ENCODE measurements at regions not wholly inside any gene's neighbourhood (a gene's known extent, or its start where the extent isn't known, plus 50 kb on each side); places are given as distances from the start of the nearest gene placed in this dataset.

- Histone ChIP-seq H3K4me1 (ENCODE audit: insufficient read depth, low read length) (no peaks in the 10 kb centered on the region), H3K4me3 (ENCODE audit: low read length) (no peak overlapping the region), H3K9ac (ENCODE audit: low read depth, low read length) (no peak overlapping the region), H3K27ac (ENCODE audit: low read length) (no peak overlapping the region), H3K36me3 (ENCODE audit: insufficient read depth, low read depth, low read length) (no peaks in the 10 kb centered on the region), H3K9me3 (ENCODE audit: insufficient read depth, low read depth, low read length) (no peaks in the 10 kb centered on the region), H3K27me3 (ENCODE audit: insufficient read depth, low read length) (no peaks in the 10 kb centered on the region)
Measured at GRCh38 chr1:69220672-69221071, 347.1 kb upstream of the LRRC7 start.

GRCh38 chr1:69221524-69221923, 346.2 kb upstream of the LRRC7 start:
- Histone ChIP-seq H3K36me3 (ENCODE audit: insufficient read depth, low read depth, low read length) (no peaks in the 10 kb centered on the region), H3K4me3 (ENCODE audit: low read length) (no peak overlapping the region), H3K27me3 (ENCODE audit: insufficient read depth, low read length) (no peaks in the 10 kb centered on the region), H3K27ac (ENCODE audit: low read length) (no peak overlapping the region), H3K4me1 (ENCODE audit: insufficient read depth, low read length) (no peaks in the 10 kb centered on the region), H3K9me3 (ENCODE audit: insufficient read depth, low read depth, low read length) (no peaks in the 10 kb centered on the region), H3K9ac (ENCODE audit: low read depth, low read length) (no peak overlapping the region)

GRCh38 chr1:69223156-69223555, 344.6 kb upstream of the LRRC7 start:
- no peak overlapping the region for H3K9ac ChIP-seq (ENCODE audit: low read depth, low read length)
- no peaks in the 10 kb centered on the region for H3K27me3 ChIP-seq (ENCODE audit: insufficient read depth, low read length)
- H3K36me3 ChIP-seq (ENCODE audit: insufficient read depth, low read depth, low read length): no peaks in the 10 kb centered on the region
- no peaks in the 10 kb centered on the region for H3K4me1 ChIP-seq (ENCODE audit: insufficient read depth, low read length)
- H3K9me3 ChIP-seq (ENCODE audit: insufficient read depth, low read depth, low read length): no peaks in the 10 kb centered on the region
- no peak overlapping the region for H3K27ac ChIP-seq (ENCODE audit: low read length)
- no peak overlapping the region for H3K4me3 ChIP-seq (ENCODE audit: low read length)

DNA sequence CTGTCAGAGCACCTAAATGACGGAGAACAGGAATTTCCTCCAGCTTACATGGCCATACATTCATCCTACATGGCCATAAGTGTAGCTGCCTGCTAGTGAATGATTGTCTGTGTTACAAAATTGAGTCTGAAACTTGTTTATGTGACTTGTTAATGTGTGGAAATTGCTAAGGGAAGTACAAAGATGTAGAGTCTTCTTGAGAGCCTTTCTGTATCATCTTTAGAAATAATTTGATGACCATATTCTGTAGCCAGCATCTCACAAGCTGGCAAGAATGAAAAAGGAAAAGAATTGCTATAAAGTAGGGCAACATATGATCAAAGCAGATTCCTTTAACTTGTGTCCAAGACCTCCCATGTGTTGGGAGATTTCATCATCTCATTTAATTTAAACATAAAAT, 339.2 kb upstream of the LRRC7 start:
- Histone ChIP-seq H3K4me1 (ENCODE audit: insufficient read depth, low read length) (peaks cover 13% of the 10 kb centered on the region; the same call in 1 of the 2 replicates), H3K36me3 (ENCODE audit: insufficient read depth, low read depth, low read length) (no peaks in the 10 kb centered on the region), H3K27ac (ENCODE audit: low read length) (no peak overlapping the region), H3K9ac (ENCODE audit: low read depth, low read length) (no peak overlapping the region), H3K27me3 (ENCODE audit: insufficient read depth, low read length) (no peaks in the 10 kb centered on the region), H3K4me3 (ENCODE audit: low read length) (no peak overlapping the region), H3K9me3 (ENCODE audit: insufficient read depth, low read depth, low read length) (no peaks in the 10 kb centered on the region)

- H3K27me3 ChIP-seq (ENCODE audit: insufficient read depth, low read length): no peaks in the 10 kb centered on the region
- no peaks in the 10 kb centered on the region for H3K36me3 ChIP-seq (ENCODE audit: insufficient read depth, low read depth, low read length)
- H3K27ac ChIP-seq (ENCODE audit: low read length): no peak overlapping the region
- no peak overlapping the region for H3K4me3 ChIP-seq (ENCODE audit: low read length)
- H3K9me3 ChIP-seq (ENCODE audit: insufficient read depth, low read depth, low read length): no peaks in the 10 kb centered on the region
- H3K9ac ChIP-seq (ENCODE audit: low read depth, low read length): no peak overlapping the region
- peaks cover 21% of the 10 kb centered on the region; the same call in 1 of the 2 replicates for H3K4me1 ChIP-seq (ENCODE audit: insufficient read depth, low read length)
Measured at GRCh38 chr1:69230208-69230607, 337.5 kb upstream of the LRRC7 start.

DNA sequence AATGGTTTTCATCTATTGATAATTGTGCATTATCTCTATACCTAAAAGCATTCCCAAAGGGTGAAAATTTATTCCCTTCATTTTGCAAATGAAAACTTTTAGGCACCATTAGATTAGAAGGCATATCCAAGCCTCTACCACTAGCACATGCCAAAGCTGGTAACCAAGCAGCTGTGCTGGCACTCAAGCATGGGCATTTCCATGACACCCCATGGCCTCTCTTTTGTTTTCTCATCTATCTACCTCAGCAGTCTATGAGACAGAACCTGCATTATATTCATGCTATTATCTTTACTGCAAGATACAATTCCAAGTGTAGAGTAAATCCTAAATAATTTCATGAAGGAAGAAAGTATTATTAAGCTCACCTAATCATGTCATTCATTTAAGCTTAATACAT, 334.3 kb upstream of the LRRC7 start:
- Histone ChIP-seq H3K4me1 (ENCODE audit: insufficient read depth, low read length) (peaks cover 21% of the 10 kb centered on the region; the same call in 1 of the 2 replicates), H3K27me3 (ENCODE audit: insufficient read depth, low read length) (no peaks in the 10 kb centered on the region), H3K9ac (ENCODE audit: low read depth, low read length) (no peak overlapping the region), H3K27ac (ENCODE audit: low read length) (no peak overlapping the region), H3K36me3 (ENCODE audit: insufficient read depth, low read depth, low read length) (no peaks in the 10 kb centered on the region), H3K4me3 (ENCODE audit: low read length) (no peak overlapping the region), H3K9me3 (ENCODE audit: insufficient read depth, low read depth, low read length) (no peaks in the 10 kb centered on the region)

GRCh38 chr1:69244211-69244610, 323.5 kb upstream of the LRRC7 start:
- peaks cover 10% of the 10 kb centered on the region; the same call in 1 of the 2 replicates for H3K4me1 ChIP-seq (ENCODE audit: insufficient read depth, low read length)
- H3K9me3 ChIP-seq (ENCODE audit: insufficient read depth, low read depth, low read length): no peaks in the 10 kb centered on the region
- no peak overlapping the region for H3K9ac ChIP-seq (ENCODE audit: low read depth, low read length)
- H3K27me3 ChIP-seq (ENCODE audit: insufficient read depth, low read length): peaks cover 33% of the 10 kb centered on the region; the same call in 1 of the 2 replicates
- no peaks in the 10 kb centered on the region for H3K36me3 ChIP-seq (ENCODE audit: insufficient read depth, low read depth, low read length)
- peak overlapping the region; percentile 4; the same call in 1 of the 2 replicates for H3K4me3 ChIP-seq (ENCODE audit: low read length)
- H3K27ac ChIP-seq (ENCODE audit: low read length): no peak overlapping the region

DNA sequence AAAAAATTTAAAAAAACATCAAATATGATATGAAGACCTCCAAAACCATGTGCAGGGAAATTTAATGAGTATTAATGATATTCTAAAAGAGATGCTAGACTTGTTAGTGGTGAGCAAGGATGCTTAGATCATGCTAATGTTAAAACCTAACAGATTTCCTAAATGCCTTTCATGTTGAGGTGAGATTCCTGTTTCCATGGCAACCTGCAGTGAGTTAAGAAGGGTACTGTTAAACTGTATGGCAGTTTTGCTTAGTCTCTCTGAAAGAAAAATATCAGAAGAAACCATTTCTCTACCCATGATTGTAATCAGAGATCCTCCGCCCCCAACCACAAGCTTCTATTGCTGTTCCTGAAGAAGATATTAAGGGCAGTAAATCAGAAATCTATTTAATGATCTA, 321.6 kb upstream of the LRRC7 start:
- Histone ChIP-seq H3K9me3 (ENCODE audit: insufficient read depth, low read depth, low read length) (no peaks in the 10 kb centered on the region), H3K9ac (ENCODE audit: low read depth, low read length) (no peak overlapping the region), H3K27ac (ENCODE audit: low read length) (no peak overlapping the region), H3K4me1 (ENCODE audit: insufficient read depth, low read length) (peaks cover 10% of the 10 kb centered on the region; the same call in 1 of the 2 replicates), H3K36me3 (ENCODE audit: insufficient read depth, low read depth, low read length) (no peaks in the 10 kb centered on the region), H3K27me3 (ENCODE audit: insufficient read depth, low read length) (peaks cover 33% of the 10 kb centered on the region; the same call in 1 of the 2 replicates), H3K4me3 (ENCODE audit: low read length) (no peak overlapping the region)

DNA sequence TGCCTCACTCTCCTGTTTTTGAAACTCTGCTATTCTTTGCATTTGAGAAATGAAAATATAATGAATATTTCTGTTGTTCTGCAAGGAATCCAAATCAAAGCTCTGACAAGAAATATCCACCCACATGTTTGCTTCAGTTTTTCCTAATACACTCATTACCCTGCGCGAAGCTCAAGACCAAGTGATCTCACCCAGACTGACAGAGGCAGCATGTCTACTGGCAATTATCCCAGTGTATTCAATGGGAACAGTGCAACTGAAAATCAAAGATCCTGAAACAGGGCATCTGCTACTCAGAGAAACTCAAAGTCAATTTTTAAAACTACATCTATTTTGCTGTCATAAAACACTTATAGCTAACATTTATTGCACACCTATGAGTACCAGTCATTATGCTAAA, 321.0 kb upstream of the LRRC7 start:
- H3K4me1 ChIP-seq (ENCODE audit: insufficient read depth, low read length): peaks cover 10% of the 10 kb centered on the region; the same call in 1 of the 2 replicates
- no peak overlapping the region for H3K27ac ChIP-seq (ENCODE audit: low read length)
- no peaks in the 10 kb centered on the region for H3K36me3 ChIP-seq (ENCODE audit: insufficient read depth, low read depth, low read length)
- peaks cover 33% of the 10 kb centered on the region; the same call in 1 of the 2 replicates for H3K27me3 ChIP-seq (ENCODE audit: insufficient read depth, low read length)
- no peaks in the 10 kb centered on the region for H3K9me3 ChIP-seq (ENCODE audit: insufficient read depth, low read depth, low read length)
- no peak overlapping the region for H3K4me3 ChIP-seq (ENCODE audit: low read length)
- no peak overlapping the region for H3K9ac ChIP-seq (ENCODE audit: low read depth, low read length)

DNA sequence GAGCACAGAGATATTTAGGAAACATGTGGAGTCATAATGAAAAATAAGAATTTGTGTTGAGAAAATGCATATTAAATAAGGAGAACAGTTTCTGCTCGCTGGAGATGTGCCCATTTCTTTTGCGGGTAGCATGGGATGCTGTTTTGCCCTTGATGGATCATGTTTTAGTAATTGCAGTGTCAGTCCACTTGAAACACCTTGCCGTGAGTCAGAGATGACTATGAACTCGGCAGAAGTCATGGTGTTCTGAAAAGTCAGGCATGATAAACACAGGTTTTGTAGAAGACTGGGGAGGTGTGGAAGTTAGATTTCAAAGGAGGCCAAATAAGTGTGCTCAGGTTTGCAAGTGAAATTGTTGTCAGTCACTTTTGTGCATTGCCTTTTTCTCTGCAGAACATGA, 315.0 kb upstream of the LRRC7 start:
- Histone ChIP-seq H3K36me3 (ENCODE audit: insufficient read depth, low read depth, low read length) (no peaks in the 10 kb centered on the region), H3K4me1 (ENCODE audit: insufficient read depth, low read length) (no peaks in the 10 kb centered on the region), H3K27ac (ENCODE audit: low read length) (no peak overlapping the region), H3K9me3 (ENCODE audit: insufficient read depth, low read depth, low read length) (no peaks in the 10 kb centered on the region; the same call in 1 of the 2 replicates), H3K27me3 (ENCODE audit: insufficient read depth, low read length) (no peaks in the 10 kb centered on the region), H3K9ac (ENCODE audit: low read depth, low read length) (no peak overlapping the region), H3K4me3 (ENCODE audit: low read length) (no peak overlapping the region)

GRCh38 chr1:69256036-69256435, 311.7 kb upstream of the LRRC7 start:
- Histone ChIP-seq H3K4me3 (ENCODE audit: low read length) (no peak overlapping the region), H3K36me3 (ENCODE audit: insufficient read depth, low read depth, low read length) (no peaks in the 10 kb centered on the region), H3K27ac (ENCODE audit: low read length) (no peak overlapping the region), H3K4me1 (ENCODE audit: insufficient read depth, low read length) (no peaks in the 10 kb centered on the region), H3K9me3 (ENCODE audit: insufficient read depth, low read depth, low read length) (no peaks in the 10 kb centered on the region; the same call in 1 of the 2 replicates), H3K27me3 (ENCODE audit: insufficient read depth, low read length) (no peaks in the 10 kb centered on the region), H3K9ac (ENCODE audit: low read depth, low read length) (no peak overlapping the region)

- no peaks in the 10 kb centered on the region for H3K27me3 ChIP-seq (ENCODE audit: insufficient read depth, low read length)
- no peak overlapping the region for H3K4me3 ChIP-seq (ENCODE audit: low read length)
- H3K4me1 ChIP-seq (ENCODE audit: insufficient read depth, low read length): no peaks in the 10 kb centered on the region
- H3K36me3 ChIP-seq (ENCODE audit: insufficient read depth, low read depth, low read length): no peaks in the 10 kb centered on the region
- no peaks in the 10 kb centered on the region; the same call in 1 of the 2 replicates for H3K9me3 ChIP-seq (ENCODE audit: insufficient read depth, low read depth, low read length)
- H3K9ac ChIP-seq (ENCODE audit: low read depth, low read length): no peak overlapping the region
- no peak overlapping the region for H3K27ac ChIP-seq (ENCODE audit: low read length)
Measured at GRCh38 chr1:69258842-69259241, 308.9 kb upstream of the LRRC7 start.

Measured in iPS-20b (cell line).